Activated CD4-positive, alpha-beta T cell treated with anti-CD3 and anti-CD28 coated beads, Interleukin-10, Interleukin-2, amounts not matched to agents 100 ng/mL and 50 ng/mL, durations not matched to agents 16 hours and 8 hours (primary cell): ENCODE measurements at regions not wholly inside any gene's neighbourhood (a gene's known extent, or its start where the extent isn't known, plus 50 kb on each side); places are given as distances from the start of the nearest gene placed in this dataset.
"Not testable (repeated sequence)": the region's sequence is repeated elsewhere in the genome, so short reads cannot be mapped to it uniquely, and the experiment has no call there.

Experiments used
- DNase-seq: peaks from one replicate; pipeline ENCODE4 v3.0.0-alpha.2; 2020

- DNase-seq = not testable (repeated sequence)
These were observed 61.3 kb downstream of the ZNF860 start for GRCh38 chr3:32042867-32043266.

- no peak for DNase-seq
These were observed 61.1 kb upstream of the GPD1L start for GRCh38 chr3:32045091-32045915.

- DNase-seq = no peak
These were observed 60.3 kb upstream of the GPD1L start for GRCh38 chr3:32046102-32046501.

- no peak for DNase-seq
These were observed 57.8 kb upstream of the GPD1L start for GRCh38 chr3:32048487-32049182.

- DNase-seq = no peak
These were observed 56.5 kb upstream of the GPD1L start for GRCh38 chr3:32049916-32050315.

GRCh38 chr3:32052230-32052629, 54.2 kb upstream of the GPD1L start:
- not testable (repeated sequence) for DNase-seq

GRCh38 chr3:32052851-32053250, 53.6 kb upstream of the GPD1L start:
- DNase-seq = not testable (repeated sequence)

DNA sequence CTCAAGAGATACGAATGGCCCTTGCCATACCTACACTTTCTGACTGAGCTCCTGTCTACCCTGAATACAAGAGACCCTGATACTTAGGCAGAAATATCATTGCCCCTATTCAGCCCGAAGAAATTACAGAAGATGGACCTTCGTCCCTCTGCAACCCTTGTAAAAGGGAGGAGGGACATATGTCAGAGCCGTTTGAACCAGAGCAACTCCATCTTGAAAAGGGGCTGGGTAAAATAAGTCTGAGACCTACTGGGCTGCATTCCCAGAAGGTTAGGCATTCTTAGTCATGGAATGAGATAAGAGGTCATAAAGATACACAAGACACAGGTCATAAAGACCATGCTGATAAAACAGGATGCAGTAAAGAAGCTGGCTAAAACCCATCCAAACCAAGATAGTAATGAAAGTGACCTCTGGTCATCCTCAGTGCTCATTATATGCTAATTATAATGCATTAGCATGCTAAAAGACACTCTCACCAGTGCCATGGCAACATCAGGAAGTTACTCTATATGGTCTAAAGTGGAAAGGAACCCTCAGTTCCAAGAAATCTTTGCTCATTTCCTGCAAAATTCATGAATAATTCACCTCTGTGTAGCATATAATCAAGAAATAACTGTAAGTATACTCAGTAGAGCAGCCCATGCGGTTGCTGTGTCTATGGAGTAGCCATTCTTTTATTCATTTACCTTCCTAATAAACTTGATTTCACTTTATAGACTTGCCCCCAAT, 49.7 kb upstream of the GPD1L start:
- peak; percentile 8 for DNase-seq
